H1 (cell line): ENCODE measurements at regions not wholly inside any gene's neighbourhood (a gene's known extent, or its start where the extent isn't known, plus 50 kb on each side); places are given as distances from the start of the nearest gene placed in this dataset.

ENCODE experiments used
- ATF2 ChIP-seq: IDR thresholded peaks from 2 replicates; pipeline ENCODE4 v1.6.1; 2012; ENCODE audit warnings: low read length, inconsistent platforms
- MAFK ChIP-seq: IDR thresholded peaks from 2 replicates; pipeline ENCODE4 v1.6.1; 2012; ENCODE audit warnings: low read depth, mild to moderate bottlenecking, improper control_type of control experiment, low read length
- POLR2AphosphoS5 ChIP-seq: IDR thresholded peaks from 2 replicates; pipeline ENCODE4 v1.6.1; 2011; ENCODE audit warnings: low read depth, low read length

- no peak for TF ChIP-seq ATF2
- TF ChIP-seq MAFK = no peak
- no peak for TF ChIP-seq POLR2AphosphoS5
Measured at GRCh38 chr1:67937010-67937409, 103.7 kb upstream of the GNG12 start.
